ENCODE measurements at regions not wholly inside any gene's neighbourhood (a gene's known extent, or its start where the extent isn't known, plus 50 kb on each side); places are given as distances from the start of the nearest gene placed in this dataset.
A peak's percentile ranks its signal among the peaks of the same experiment; 100 is the strongest.

DNA sequence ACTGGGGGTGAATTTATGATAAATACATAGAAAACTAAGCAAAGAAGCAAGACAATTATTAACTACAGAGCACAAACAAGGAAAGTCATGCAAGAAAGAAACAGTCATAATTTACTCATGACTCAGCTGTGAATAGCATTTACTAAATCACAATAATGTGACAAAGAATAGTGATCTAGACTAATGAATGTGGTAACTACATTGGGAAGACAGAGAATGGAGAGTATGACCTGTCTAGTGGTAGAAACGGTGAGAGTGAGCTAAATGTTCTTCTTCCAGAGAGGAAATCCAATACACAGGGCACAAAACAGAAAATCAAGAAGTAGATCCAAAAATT is 153.5 kb upstream of the DST start:
- Histone ChIP-seq H2AFZ (ENCODE audit: low read depth, low read length) (no peak overlapping the region), H3K4me2 (ENCODE audit: low read length) (peak overlapping the region; percentile 31), H3K9me3 (ENCODE audit: insufficient read depth, low read depth, low read length) (no peaks in the 10 kb centered on the region), H3K27me3 (ENCODE audit: insufficient read depth, low read length) (no peaks in the 10 kb centered on the region), H4K20me1 (ENCODE audit: insufficient read depth, low read length) (peaks cover 44% of the 10 kb centered on the region), H3K9ac (ENCODE audit: low read length) (no peak overlapping the region), H3K79me2 (ENCODE audit: insufficient read depth, low read length) (peaks cover 100% of the 10 kb centered on the region), H3K27ac (ENCODE audit: low read depth, low read length) (peak overlapping the region; percentile 49), H3K4me1 (ENCODE audit: insufficient read depth, low read length) (peaks cover 24% of the 10 kb centered on the region), H3K4me3 (ENCODE audit: insufficient read depth, low read depth, low read length) (no peak overlapping the region), H3K36me3 (ENCODE audit: insufficient read depth, low read length) (no peaks in the 10 kb centered on the region)
- H3K27ac Mint-ChIP-seq (ENCODE audit: unreplicated experiment) = no peak overlapping the region
- FAIRE-seq (peak; percentile 69), DNase-seq (ENCODE audit: low read depth) (peak; percentile 75)
- TF ChIP-seq EZH2 (IDR thresholded peaks at IDR 0.05; ENCODE audit: insufficient read depth, low read length) = no peak
- TF ChIP-seq, protein P1, sequence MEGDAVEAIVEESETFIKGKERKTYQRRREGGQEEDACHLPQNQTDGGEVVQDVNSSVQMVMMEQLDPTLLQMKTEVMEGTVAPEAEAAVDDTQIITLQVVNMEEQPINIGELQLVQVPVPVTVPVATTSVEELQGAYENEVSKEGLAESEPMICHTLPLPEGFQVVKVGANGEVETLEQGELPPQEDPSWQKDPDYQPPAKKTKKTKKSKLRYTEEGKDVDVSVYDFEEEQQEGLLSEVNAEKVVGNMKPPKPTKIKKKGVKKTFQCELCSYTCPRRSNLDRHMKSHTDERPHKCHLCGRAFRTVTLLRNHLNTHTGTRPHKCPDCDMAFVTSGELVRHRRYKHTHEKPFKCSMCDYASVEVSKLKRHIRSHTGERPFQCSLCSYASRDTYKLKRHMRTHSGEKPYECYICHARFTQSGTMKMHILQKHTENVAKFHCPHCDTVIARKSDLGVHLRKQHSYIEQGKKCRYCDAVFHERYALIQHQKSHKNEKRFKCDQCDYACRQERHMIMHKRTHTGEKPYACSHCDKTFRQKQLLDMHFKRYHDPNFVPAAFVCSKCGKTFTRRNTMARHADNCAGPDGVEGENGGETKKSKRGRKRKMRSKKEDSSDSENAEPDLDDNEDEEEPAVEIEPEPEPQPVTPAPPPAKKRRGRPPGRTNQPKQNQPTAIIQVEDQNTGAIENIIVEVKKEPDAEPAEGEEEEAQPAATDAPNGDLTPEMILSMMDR (IDR thresholded peaks at IDR 0.05; ENCODE audit: insufficient read depth, low read depth, low read length) = no peak
- no peaks in the 10 kb centered on the region for H3K9me3 Mint-ChIP-seq (ENCODE audit: unreplicated experiment)
- H3K27me3 Mint-ChIP-seq (ENCODE audit: low read depth, unreplicated experiment) = no peaks in the 10 kb centered on the region
- peak overlapping the region; percentile 6 for H3K4me3 Mint-ChIP-seq (ENCODE audit: unreplicated experiment)
- peaks cover 2% of the 10 kb centered on the region for H3K36me3 Mint-ChIP-seq (ENCODE audit: low read depth, unreplicated experiment)
- H3K4me1 Mint-ChIP-seq (ENCODE audit: low read depth, unreplicated experiment) = peaks cover 44% of the 10 kb centered on the region

DNA sequence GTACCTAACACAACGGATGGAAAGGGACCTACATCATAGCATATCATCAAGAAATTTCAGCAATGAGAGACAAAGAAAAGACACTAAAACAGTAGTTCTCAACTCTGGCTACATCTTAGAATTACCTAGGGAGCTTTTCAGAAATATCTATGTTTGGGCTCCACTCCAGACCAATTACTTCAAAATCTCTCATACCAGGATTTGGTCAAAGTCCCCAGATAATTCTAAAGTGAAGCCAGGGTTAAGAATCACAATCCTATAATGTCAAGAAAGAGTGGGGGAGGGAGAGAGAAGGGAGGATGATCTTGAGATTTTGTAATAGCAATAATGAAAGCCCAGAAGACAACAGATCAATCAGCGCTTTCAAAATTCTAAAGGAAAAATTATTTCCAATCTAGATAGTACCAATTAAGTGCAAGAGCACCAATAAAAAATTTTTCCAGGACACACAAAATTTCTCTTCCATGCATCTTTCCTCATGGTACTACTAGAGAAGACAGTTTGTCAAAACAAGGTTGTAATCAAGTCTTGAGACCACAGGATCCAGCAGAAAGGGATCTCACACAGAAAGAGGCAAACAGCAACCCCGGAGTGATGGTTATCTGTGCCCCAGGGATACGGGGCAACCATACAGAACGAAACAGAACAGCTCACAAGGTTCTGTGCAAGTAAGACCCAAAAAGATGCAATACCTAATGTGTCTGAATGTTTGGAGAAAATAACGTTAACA is 152.9 kb upstream of the DST start:
- peak overlapping the region; percentile 49 for H3K27ac ChIP-seq (ENCODE audit: low read depth, low read length)
- peaks cover 100% of the 10 kb centered on the region for H3K79me2 ChIP-seq (ENCODE audit: insufficient read depth, low read length)
- FAIRE-seq (no peak), DNase-seq (ENCODE audit: low read depth) (no peak)
- H3K27me3 ChIP-seq (ENCODE audit: insufficient read depth, low read length) = no peaks in the 10 kb centered on the region
- H3K27ac Mint-ChIP-seq (ENCODE audit: unreplicated experiment) = peak overlapping the region; percentile 54
- peaks cover 2% of the 10 kb centered on the region for H3K36me3 Mint-ChIP-seq (ENCODE audit: low read depth, unreplicated experiment)
- H4K20me1 ChIP-seq (ENCODE audit: insufficient read depth, low read length) = peaks cover 49% of the 10 kb centered on the region
- H3K36me3 ChIP-seq (ENCODE audit: insufficient read depth, low read length) = no peaks in the 10 kb centered on the region
- no peak overlapping the region for H2AFZ ChIP-seq (ENCODE audit: low read depth, low read length)
- no peaks in the 10 kb centered on the region for H3K27me3 Mint-ChIP-seq (ENCODE audit: low read depth, unreplicated experiment)
- no peaks in the 10 kb centered on the region for H3K9me3 Mint-ChIP-seq (ENCODE audit: unreplicated experiment)
- TF ChIP-seq EZH2 (IDR thresholded peaks at IDR 0.05; ENCODE audit: insufficient read depth, low read length) = no peak
- TF ChIP-seq, protein P1 (IDR thresholded peaks at IDR 0.05; ENCODE audit: insufficient read depth, low read depth, low read length) = no peak
- H3K9ac ChIP-seq (ENCODE audit: low read length) = no peak overlapping the region
- peak overlapping the region; percentile 31 for H3K4me2 ChIP-seq (ENCODE audit: low read length)
- H3K9me3 ChIP-seq (ENCODE audit: insufficient read depth, low read depth, low read length) = no peaks in the 10 kb centered on the region
- H3K4me1 ChIP-seq (ENCODE audit: insufficient read depth, low read length) = peaks cover 24% of the 10 kb centered on the region
- H3K4me3 ChIP-seq (ENCODE audit: insufficient read depth, low read depth, low read length) = no peak overlapping the region
- peak overlapping the region; percentile 22 for H3K4me3 Mint-ChIP-seq (ENCODE audit: unreplicated experiment)
- H3K4me1 Mint-ChIP-seq (ENCODE audit: low read depth, unreplicated experiment) = peaks cover 42% of the 10 kb centered on the region

DNA sequence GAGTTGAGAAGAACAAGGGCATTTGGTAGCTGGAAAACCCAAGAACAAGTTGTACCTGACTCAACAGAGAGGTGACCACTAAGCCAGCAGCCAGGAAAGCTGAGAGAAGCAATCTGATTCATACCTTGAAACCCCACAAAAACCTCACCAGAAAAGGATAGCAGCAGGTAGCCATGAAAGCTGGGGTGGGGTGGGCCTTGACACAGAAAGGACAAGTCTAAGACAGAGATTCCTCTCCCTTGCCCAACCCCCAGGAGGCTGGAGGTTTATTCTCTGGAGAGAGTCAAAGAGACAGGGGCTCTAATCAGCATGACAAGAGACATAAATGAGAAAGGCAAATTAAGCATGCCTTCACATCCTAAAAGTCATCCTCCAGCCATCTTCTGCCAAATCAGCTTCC is 151.7 kb upstream of the DST start:
- H3K4me3 ChIP-seq (ENCODE audit: insufficient read depth, low read depth, low read length) = no peak overlapping the region

More for the DNA sequence above, 151.7 kb upstream of the DST start:
- peaks cover 50% of the 10 kb centered on the region for H3K4me1 Mint-ChIP-seq (ENCODE audit: low read depth, unreplicated experiment)
- H3K9me3 Mint-ChIP-seq (ENCODE audit: unreplicated experiment) = no peaks in the 10 kb centered on the region
- FAIRE-seq = no peak
- Histone ChIP-seq H3K9me3 (ENCODE audit: insufficient read depth, low read depth, low read length) (no peaks in the 10 kb centered on the region), H2AFZ (ENCODE audit: low read depth, low read length) (no peak overlapping the region), H3K4me2 (ENCODE audit: low read length) (no peak overlapping the region), H3K36me3 (ENCODE audit: insufficient read depth, low read length) (no peaks in the 10 kb centered on the region), H3K27me3 (ENCODE audit: insufficient read depth, low read length) (no peaks in the 10 kb centered on the region), H4K20me1 (ENCODE audit: insufficient read depth, low read length) (peaks cover 59% of the 10 kb centered on the region), H3K9ac (ENCODE audit: low read length) (no peak overlapping the region), H3K79me2 (ENCODE audit: insufficient read depth, low read length) (peaks cover 100% of the 10 kb centered on the region), H3K27ac (ENCODE audit: low read depth, low read length) (no peak overlapping the region), H3K4me1 (ENCODE audit: insufficient read depth, low read length) (peaks cover 24% of the 10 kb centered on the region)
- H3K36me3 Mint-ChIP-seq (ENCODE audit: low read depth, unreplicated experiment) = peaks cover 2% of the 10 kb centered on the region
- DNase-seq (ENCODE audit: low read depth) = no peak
- TF ChIP-seq EZH2 (IDR thresholded peaks at IDR 0.05; ENCODE audit: insufficient read depth, low read length) = no peak
- TF ChIP-seq, protein P1 (IDR thresholded peaks at IDR 0.05; ENCODE audit: insufficient read depth, low read depth, low read length) = no peak
- no peaks in the 10 kb centered on the region for H3K27me3 Mint-ChIP-seq (ENCODE audit: low read depth, unreplicated experiment)
- H3K4me3 Mint-ChIP-seq (ENCODE audit: unreplicated experiment) = no peak overlapping the region
- H3K27ac Mint-ChIP-seq (ENCODE audit: unreplicated experiment) = no peak overlapping the region

Data from astrocyte (in vitro differentiated cells and primary cell).